Spleen (tissue), 7 donors: ENCODE measurements at regions not wholly inside any gene's neighbourhood (a gene's known extent, or its start where the extent isn't known, plus 50 kb on each side); places are given as distances from the start of the nearest gene placed in this dataset.

ENCODE experiments used
- POLR2AphosphoS5 ChIP-seq, 3 donors: sonication (generic); formaldehyde crosslinking; IDR thresholded peaks; one replicate each; pipeline ENCODE4 v1.5.1; 2017; ENCODE audit warnings: antibody characterized with exemption in 3 of 3
- TF ChIP-seq, protein P1 (sequence below), 11 experiments: fragments of 200-600 bp in 7 of 11; fragments of 450-650 bp in 4 of 11; sonication (generic) in 4 of 11; IDR thresholded peaks in 8 of 11; conservative IDR thresholded peaks in 3 of 11; 1 replicate in 7 of 11; 2 replicates in 4 of 11; pipeline versions ENCODE4 v1.4.0 to v1.8.0; 2016 to 2021; ENCODE audit warnings: antibody characterized with exemption in 11 of 11, inconsistent platforms in 4 of 11, mild to moderate bottlenecking in 1 of 11
- donor health status: DM: no; HTN: no; CAD: no; lungs with moderate emphysema.
- donor health status: DM: no; HTN: no; CAD: no.
- donor health status: DM: no; HTN: no; CAD: no.

DNA sequence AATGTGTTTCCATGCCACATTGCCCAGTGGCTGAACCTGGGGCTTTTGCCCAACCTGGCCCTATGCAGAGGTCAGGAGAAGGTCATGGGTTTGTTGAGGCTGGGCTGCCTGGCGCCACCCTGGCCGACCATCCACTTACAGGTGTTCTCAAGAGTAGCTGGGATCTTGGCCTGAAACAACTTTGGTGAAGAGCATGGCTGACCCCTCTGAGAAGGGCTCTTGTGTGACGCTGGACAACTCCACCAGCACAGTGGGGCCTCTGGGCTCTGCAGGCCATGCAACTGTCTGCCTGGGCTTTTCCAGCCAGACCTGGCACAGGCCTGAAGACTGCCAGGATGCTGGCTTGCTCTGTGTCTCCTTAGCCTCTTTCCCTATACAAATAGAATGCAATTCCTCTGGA lies 76.4 kb upstream of the ZNG1B start:
- TF ChIP-seq POLR2AphosphoS5 (IDR thresholded peaks at IDR 0.05) = no peak
- TF ChIP-seq, protein P1, sequence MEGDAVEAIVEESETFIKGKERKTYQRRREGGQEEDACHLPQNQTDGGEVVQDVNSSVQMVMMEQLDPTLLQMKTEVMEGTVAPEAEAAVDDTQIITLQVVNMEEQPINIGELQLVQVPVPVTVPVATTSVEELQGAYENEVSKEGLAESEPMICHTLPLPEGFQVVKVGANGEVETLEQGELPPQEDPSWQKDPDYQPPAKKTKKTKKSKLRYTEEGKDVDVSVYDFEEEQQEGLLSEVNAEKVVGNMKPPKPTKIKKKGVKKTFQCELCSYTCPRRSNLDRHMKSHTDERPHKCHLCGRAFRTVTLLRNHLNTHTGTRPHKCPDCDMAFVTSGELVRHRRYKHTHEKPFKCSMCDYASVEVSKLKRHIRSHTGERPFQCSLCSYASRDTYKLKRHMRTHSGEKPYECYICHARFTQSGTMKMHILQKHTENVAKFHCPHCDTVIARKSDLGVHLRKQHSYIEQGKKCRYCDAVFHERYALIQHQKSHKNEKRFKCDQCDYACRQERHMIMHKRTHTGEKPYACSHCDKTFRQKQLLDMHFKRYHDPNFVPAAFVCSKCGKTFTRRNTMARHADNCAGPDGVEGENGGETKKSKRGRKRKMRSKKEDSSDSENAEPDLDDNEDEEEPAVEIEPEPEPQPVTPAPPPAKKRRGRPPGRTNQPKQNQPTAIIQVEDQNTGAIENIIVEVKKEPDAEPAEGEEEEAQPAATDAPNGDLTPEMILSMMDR (IDR thresholded peaks at IDR 0.05 in 8 of 11, conservative IDR thresholded peaks at IDR 0.05 in 3 of 11) = no peak
